CD4-positive, alpha-beta T cell treated with Interferon gamma for 1 hour (primary cell): ENCODE measurements at regions not wholly inside any gene's neighbourhood (a gene's known extent, or its start where the extent isn't known, plus 50 kb on each side); places are given as distances from the start of the nearest gene placed in this dataset.

Experiments
- DNase-seq: peaks from one replicate; pipeline ENCODE4 v3.0.0-alpha.2; 2020

- no peak for DNase-seq
Observed at GRCh38 chr6:168735268-168735949, 294.4 kb downstream of the SMOC2 start.

- DNase-seq, result no peak
Observed at GRCh38 chr6:168734523-168734922, 293.5 kb downstream of the SMOC2 start.

- no peak for DNase-seq
Observed at GRCh38 chr6:168732676-168733075, 291.7 kb downstream of the SMOC2 start.

- DNase-seq, result no peak
Observed at GRCh38 chr6:168730931-168731716, 290.1 kb downstream of the SMOC2 start.

- no peak for DNase-seq
Observed at GRCh38 chr6:168728056-168728455, 287.1 kb downstream of the SMOC2 start.

GRCh38 chr6:168726312-168726856 is 285.4 kb downstream of the SMOC2 start:
- DNase-seq, result no peak

- no peak for DNase-seq
Observed at GRCh38 chr6:168725802-168726201, 284.8 kb downstream of the SMOC2 start.

GRCh38 chr6:168724669-168725570 is 283.9 kb downstream of the SMOC2 start:
- no peak for DNase-seq

- no peak for DNase-seq
Observed at GRCh38 chr6:168724033-168724432, 283.0 kb downstream of the SMOC2 start.

GRCh38 chr6:168722397-168722796 is 281.4 kb downstream of the SMOC2 start:
- DNase-seq, result no peak

GRCh38 chr6:168721571-168721970 is 280.6 kb downstream of the SMOC2 start:
- no peak for DNase-seq

GRCh38 chr6:168719901-168720300 is 278.9 kb downstream of the SMOC2 start:
- DNase-seq, result no peak

- DNase-seq, result no peak
Observed at GRCh38 chr6:168718821-168719475, 278.0 kb downstream of the SMOC2 start.
